Choroid plexus epithelial cell (primary cell): ENCODE measurements at regions not wholly inside any gene's neighbourhood (a gene's known extent, or its start where the extent isn't known, plus 50 kb on each side); places are given as distances from the start of the nearest gene placed in this dataset.

ENCODE experiments used
- DNase-seq: peaks from one replicate; pipeline ENCODE4 v3.0.0-alpha.2; 2010; ENCODE audit warnings: low read depth
- H3K4me3 ChIP-seq: 2 replicates; pipeline ENCODE4 v1.5.1; 2011; ENCODE audit warnings: low read depth, mild to moderate bottlenecking, control low read depth, low read length, moderate library complexity
- CTCF ChIP-seq: conservative IDR thresholded peaks from 2 replicates; pipeline ENCODE4 v1.5.1; 2011; ENCODE audit warnings: low read depth, mild to moderate bottlenecking, control low read depth, inconsistent platforms, low read length, moderate library complexity

- TF ChIP-seq CTCF, result no peak
- no peak overlapping the region for H3K4me3 ChIP-seq
- no peak for DNase-seq
Measured at GRCh38 chr13:68359105-68359504, 1129.0 kb upstream of the PCDH9 start.

- H3K4me3 ChIP-seq, result no peak overlapping the region
- no peak for TF ChIP-seq CTCF
- DNase-seq, result no peak
Measured at GRCh38 chr13:68358294-68358705, 1128.2 kb upstream of the PCDH9 start.

- no peak overlapping the region for H3K4me3 ChIP-seq
- no peak for DNase-seq
- TF ChIP-seq CTCF, result no peak
Measured at GRCh38 chr13:68350554-68350953, 1120.4 kb upstream of the PCDH9 start.

GRCh38 chr13:68347220-68347619 lies 1117.1 kb upstream of the PCDH9 start:
- no peak for TF ChIP-seq CTCF
- no peak for DNase-seq
- no peak overlapping the region for H3K4me3 ChIP-seq

GRCh38 chr13:68345963-68346531 lies 1115.9 kb upstream of the PCDH9 start:
- no peak for DNase-seq
- no peak for TF ChIP-seq CTCF
- H3K4me3 ChIP-seq, result no peak overlapping the region

- no peak for TF ChIP-seq CTCF
- no peak overlapping the region for H3K4me3 ChIP-seq
- no peak for DNase-seq
Measured at GRCh38 chr13:68323124-68323523, 1093.0 kb upstream of the PCDH9 start.

GRCh38 chr13:68319384-68319783 lies 1089.2 kb upstream of the PCDH9 start:
- H3K4me3 ChIP-seq, result no peak overlapping the region
- TF ChIP-seq CTCF, result no peak
- DNase-seq, result no peak
